Gastroesophageal sphincter (tissue), 3 donors: ENCODE measurements at regions not wholly inside any gene's neighbourhood (a gene's known extent, or its start where the extent isn't known, plus 50 kb on each side); places are given as distances from the start of the nearest gene placed in this dataset.
"Not testable (repeated sequence)": the region's sequence is repeated elsewhere in the genome, so short reads cannot be mapped to it uniquely, and the experiment has no call there.

Source experiments
- CTCF ChIP-seq, 4 experiments: fragments of 200-600 bp in 2 of 4; fragments of 450-650 bp in 2 of 4; sonication (generic) in 1 of 4; IDR thresholded peaks; one replicate each; pipeline ENCODE4 v1.5.1; 2017 to 2019; ENCODE audit warnings: antibody characterized with exemption in 4 of 4, mild to moderate bottlenecking in 2 of 4, moderate library complexity in 2 of 4
- POLR2AphosphoS5 ChIP-seq: sonication (generic); formaldehyde crosslinking; IDR thresholded peaks from one replicate; pipeline ENCODE4 v1.6.1; 2017; ENCODE audit warnings: antibody characterized with exemption

- not testable (repeated sequence) for TF ChIP-seq CTCF (IDR thresholded peaks at IDR 0.05); POLR2AphosphoS5
Measured at GRCh38 chr21:9033295-9033694, 1488.1 kb upstream of the TPTE start.
